ENCODE measurements at regions not wholly inside any gene's neighbourhood (a gene's known extent, or its start where the extent isn't known, plus 50 kb on each side); places are given as distances from the start of the nearest gene placed in this dataset.

GRCh38 chr18:73688851-73689711 is 458.6 kb downstream of the FBXO15 start:
- H3K9ac ChIP-seq (ENCODE audit: low read depth, low read length, poor library complexity, severe bottlenecking): no peak overlapping the region
- no peaks in the 10 kb centered on the region for H4K20me1 ChIP-seq (ENCODE audit: insufficient read depth, low read length, poor library complexity, severe bottlenecking)
- H3K36me3 ChIP-seq (ENCODE audit: insufficient read depth, low read length): no peaks in the 10 kb centered on the region
- H3K4me3 ChIP-seq (ENCODE audit: low read length, poor library complexity, severe bottlenecking): no peak overlapping the region
- H3K4me2 ChIP-seq (ENCODE audit: low read depth, low read length, poor library complexity, severe bottlenecking): no peak overlapping the region
- no peaks in the 10 kb centered on the region for H3K9me2 ChIP-seq (replicated peaks; ENCODE audit: low read depth, low read length)
- no peaks in the 10 kb centered on the region for H3K9me3 ChIP-seq (ENCODE audit: insufficient read depth, low read depth, low read length)
- TF ChIP-seq EZH2phosphoT487 (IDR thresholded peaks at IDR 0.05; ENCODE audit: borderline replicate concordance) (no peak), CTCF (conservative IDR thresholded peaks at IDR 0.05; ENCODE audit: low read length) (no peak)
- no peaks in the 10 kb centered on the region for H3K27me3 ChIP-seq (ENCODE audit: insufficient read depth, low read length, poor library complexity, severe bottlenecking)
- H3F3A ChIP-seq (ENCODE audit: low read depth): no peaks in the 10 kb centered on the region
- no peaks in the 10 kb centered on the region for H3K79me2 ChIP-seq (ENCODE audit: insufficient read depth, low read length)
- H3K4me1 ChIP-seq (ENCODE audit: insufficient read depth, low read length, poor library complexity, severe bottlenecking): peaks cover 3% of the 10 kb centered on the region
- no peak overlapping the region for H2AFZ ChIP-seq (ENCODE audit: low read length)

- Histone ChIP-seq H3F3A (ENCODE audit: low read depth) (no peaks in the 10 kb centered on the region), H3K9me2 (replicated peaks; ENCODE audit: low read depth, low read length) (no peaks in the 10 kb centered on the region), H3K9ac (ENCODE audit: low read depth, low read length, poor library complexity, severe bottlenecking) (no peak overlapping the region), H3K4me3 (ENCODE audit: low read length, poor library complexity, severe bottlenecking) (no peak overlapping the region), H4K20me1 (ENCODE audit: insufficient read depth, low read length, poor library complexity, severe bottlenecking) (no peaks in the 10 kb centered on the region), H3K79me2 (ENCODE audit: insufficient read depth, low read length) (no peaks in the 10 kb centered on the region), H3K36me3 (ENCODE audit: insufficient read depth, low read length) (no peaks in the 10 kb centered on the region), H3K4me2 (ENCODE audit: low read depth, low read length, poor library complexity, severe bottlenecking) (no peak overlapping the region), H2AFZ (ENCODE audit: low read length) (no peak overlapping the region), H3K4me1 (ENCODE audit: insufficient read depth, low read length, poor library complexity, severe bottlenecking) (peaks cover 3% of the 10 kb centered on the region), H3K9me3 (ENCODE audit: insufficient read depth, low read depth, low read length) (no peaks in the 10 kb centered on the region), H3K27me3 (ENCODE audit: insufficient read depth, low read length, poor library complexity, severe bottlenecking) (no peaks in the 10 kb centered on the region)
- no peak for TF ChIP-seq EZH2phosphoT487 (IDR thresholded peaks at IDR 0.05; ENCODE audit: borderline replicate concordance)
- no peak for TF ChIP-seq CTCF (conservative IDR thresholded peaks at IDR 0.05; ENCODE audit: low read length)
Observed at GRCh38 chr18:73688161-73688560, 459.5 kb downstream of the FBXO15 start.

GRCh38 chr18:73684647-73685046 is 463.0 kb downstream of the FBXO15 start:
- TF ChIP-seq EZH2phosphoT487 (IDR thresholded peaks at IDR 0.05; ENCODE audit: borderline replicate concordance) (no peak), CTCF (conservative IDR thresholded peaks at IDR 0.05; ENCODE audit: low read length) (no peak)

More at GRCh38 chr18:73684647-73685046, 463.0 kb downstream of the FBXO15 start:
- Histone ChIP-seq H3K27me3 (ENCODE audit: insufficient read depth, low read length, poor library complexity, severe bottlenecking) (no peaks in the 10 kb centered on the region), H4K20me1 (ENCODE audit: insufficient read depth, low read length, poor library complexity, severe bottlenecking) (no peaks in the 10 kb centered on the region), H3F3A (ENCODE audit: low read depth) (no peaks in the 10 kb centered on the region), H3K9me2 (replicated peaks; ENCODE audit: low read depth, low read length) (no peaks in the 10 kb centered on the region), H3K9ac (ENCODE audit: low read depth, low read length, poor library complexity, severe bottlenecking) (no peak overlapping the region), H3K36me3 (ENCODE audit: insufficient read depth, low read length) (no peaks in the 10 kb centered on the region), H3K9me3 (ENCODE audit: insufficient read depth, low read depth, low read length) (no peaks in the 10 kb centered on the region), H3K4me1 (ENCODE audit: insufficient read depth, low read length, poor library complexity, severe bottlenecking) (peaks cover 27% of the 10 kb centered on the region), H2AFZ (ENCODE audit: low read length) (no peak overlapping the region), H3K4me3 (ENCODE audit: low read length, poor library complexity, severe bottlenecking) (no peak overlapping the region), H3K79me2 (ENCODE audit: insufficient read depth, low read length) (no peaks in the 10 kb centered on the region), H3K4me2 (ENCODE audit: low read depth, low read length, poor library complexity, severe bottlenecking) (no peak overlapping the region)

All from Loucy (cell line).